ENCODE measurements at regions not wholly inside any gene's neighbourhood (a gene's known extent, or its start where the extent isn't known, plus 50 kb on each side); places are given as distances from the start of the nearest gene placed in this dataset.

DNA sequence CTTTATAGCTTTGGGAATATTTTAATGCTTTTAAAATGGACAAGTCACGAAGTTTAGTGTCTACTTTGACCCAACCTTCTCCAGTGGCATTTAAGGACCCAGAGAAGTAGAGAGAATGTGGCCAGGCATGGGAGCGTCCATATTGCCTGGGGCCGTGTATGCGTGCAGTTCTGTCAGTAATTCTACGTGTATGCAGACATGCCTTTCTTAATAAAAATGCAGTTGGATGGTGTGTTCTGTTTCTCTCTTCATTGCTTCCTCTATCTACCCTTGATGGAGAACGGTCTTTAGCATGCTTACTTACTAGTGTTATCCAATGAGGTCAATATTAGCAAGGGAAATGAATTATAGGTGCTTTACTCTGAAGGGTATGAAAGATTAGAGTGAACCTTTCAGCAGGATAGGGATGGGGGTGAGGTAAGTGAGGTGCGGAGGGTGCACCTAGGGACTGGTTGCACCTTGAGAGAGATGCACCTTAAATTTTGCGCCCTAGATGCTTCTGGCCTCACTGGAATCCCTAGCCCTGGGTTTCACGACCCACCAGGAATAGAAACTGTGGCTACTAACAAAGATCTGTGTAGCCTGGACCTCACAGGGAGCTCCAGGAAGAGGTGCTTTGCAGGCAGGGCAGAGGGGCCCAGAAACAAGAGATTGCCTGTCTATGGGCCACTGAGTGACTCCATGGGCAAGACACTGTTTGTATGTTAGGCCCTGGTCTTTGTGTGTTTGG is 194.3 kb downstream of the MYCN start:
- no peak for DNase-seq (ENCODE audit: low spot score)

DNA sequence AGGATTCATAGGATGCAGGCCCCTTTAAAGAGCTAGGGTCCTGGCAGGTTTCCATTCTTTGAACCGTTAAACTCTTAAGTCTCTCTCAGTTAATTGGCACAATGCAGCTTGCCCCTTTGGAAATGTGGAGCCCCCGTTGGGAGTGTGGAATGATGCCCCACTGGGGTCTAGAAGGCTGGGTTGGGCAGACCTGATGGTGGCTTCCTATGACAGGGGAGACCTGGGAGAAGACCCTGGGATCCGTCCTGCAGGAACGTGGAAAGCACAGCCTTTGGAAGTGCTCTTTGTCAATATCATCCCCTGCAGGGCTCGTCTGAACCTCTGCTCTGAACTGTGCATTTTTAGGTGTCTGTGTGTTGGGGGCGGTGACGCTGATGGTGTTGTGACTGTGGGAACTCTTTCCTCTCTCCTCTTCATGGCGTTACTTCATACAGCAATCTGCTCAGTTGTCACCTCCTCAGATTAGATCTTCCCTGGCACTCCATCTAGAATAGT is 190.6 kb downstream of the MYCN start:
- no peak for DNase-seq (ENCODE audit: low spot score)

DNA sequence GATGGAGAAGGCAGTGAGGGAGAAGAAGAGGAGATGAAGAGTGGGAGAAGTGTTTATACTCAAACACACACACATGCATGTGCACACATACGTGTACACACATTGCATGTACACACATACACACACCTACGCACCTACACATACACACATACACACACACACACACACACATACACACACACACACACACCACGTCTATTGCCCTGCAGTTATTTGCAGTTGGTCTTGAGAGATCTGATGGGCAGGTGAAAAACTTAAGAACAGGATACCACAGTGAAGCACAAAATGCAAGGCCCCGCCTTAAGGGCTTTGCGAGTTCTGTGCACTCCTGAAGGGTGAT is 190.2 kb downstream of the MYCN start:
- no peak for DNase-seq (ENCODE audit: low spot score)

DNA sequence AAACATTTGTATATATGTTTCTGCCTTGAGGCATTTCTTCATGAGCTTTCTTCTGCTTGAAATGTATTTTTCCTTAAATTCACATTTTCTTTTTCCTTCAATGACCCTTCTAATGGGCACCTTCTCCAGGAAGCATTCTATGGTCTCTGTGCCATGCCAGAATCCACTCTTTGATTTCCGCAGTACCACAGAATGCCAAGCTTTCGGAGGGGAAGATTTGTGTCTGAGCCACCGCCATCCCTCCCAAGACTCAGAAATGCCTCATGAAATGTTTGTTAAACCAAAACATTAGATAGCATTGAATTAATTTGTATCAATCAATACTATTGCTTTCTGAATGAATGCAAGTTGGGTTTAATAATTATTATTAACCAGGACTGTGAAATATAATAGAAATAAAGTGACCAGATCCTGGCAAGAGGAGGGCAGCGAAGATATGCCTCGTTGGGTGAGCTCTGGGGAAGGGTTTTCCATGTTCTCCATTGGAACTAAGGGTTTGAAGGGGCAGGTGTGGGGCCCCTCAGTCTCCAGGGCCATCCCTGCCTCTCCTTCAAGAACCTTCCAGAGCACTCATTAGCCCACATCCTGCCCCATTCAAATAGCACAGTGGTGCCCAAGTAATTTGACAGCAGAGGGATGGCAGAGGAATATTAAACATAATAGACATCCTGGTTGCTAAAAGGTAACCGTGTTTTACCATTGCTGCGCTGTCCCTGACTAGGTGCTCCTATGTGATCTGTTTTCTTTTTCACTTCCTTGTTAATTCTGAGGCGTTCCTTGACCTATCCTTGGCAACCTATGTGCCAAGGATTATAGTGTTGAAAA is 189.6 kb downstream of the MYCN start:
- no peak for DNase-seq (ENCODE audit: low spot score)

DNA sequence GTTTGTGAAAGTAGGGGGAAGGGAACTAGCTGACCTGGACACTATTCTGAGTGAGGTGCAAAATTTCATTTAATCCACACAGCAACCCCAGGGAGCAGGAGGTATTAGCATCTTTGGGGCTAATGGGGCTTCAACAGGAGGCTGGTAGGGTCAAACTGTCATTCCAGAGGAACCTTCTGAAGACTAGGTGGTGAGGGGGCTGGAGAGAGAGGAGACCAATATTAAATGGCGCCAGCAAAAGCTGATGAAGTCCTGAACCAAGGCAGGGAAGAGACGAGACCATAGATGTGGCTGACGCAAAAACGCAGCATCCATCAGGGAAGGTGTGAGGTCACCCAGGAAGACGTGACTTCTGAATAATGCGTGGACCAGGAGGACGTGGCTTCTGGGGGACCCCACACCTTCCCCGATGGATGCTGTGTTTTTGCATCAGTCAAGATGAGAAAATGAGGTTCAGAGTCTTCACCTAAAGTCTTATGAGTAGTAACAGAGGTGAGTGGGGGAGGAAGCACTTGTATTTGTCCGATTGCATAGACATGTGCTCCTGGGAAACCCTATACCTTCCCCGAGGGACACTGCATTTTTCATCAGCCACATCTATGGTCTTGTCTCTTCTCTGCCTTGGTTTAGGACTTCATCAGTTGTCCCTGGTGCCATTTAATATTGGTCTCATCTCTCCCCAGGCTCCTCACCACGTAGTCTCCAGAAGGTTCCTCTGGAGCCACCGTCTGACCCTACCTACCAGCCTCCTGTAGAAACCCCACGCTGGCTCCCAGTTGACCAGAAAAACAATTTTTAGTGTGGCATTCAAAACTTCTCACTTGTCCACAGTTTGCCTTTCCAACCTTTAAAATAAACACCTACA is 188.6 kb downstream of the MYCN start:
- DNase-seq (ENCODE audit: low spot score), result no peak

DNA sequence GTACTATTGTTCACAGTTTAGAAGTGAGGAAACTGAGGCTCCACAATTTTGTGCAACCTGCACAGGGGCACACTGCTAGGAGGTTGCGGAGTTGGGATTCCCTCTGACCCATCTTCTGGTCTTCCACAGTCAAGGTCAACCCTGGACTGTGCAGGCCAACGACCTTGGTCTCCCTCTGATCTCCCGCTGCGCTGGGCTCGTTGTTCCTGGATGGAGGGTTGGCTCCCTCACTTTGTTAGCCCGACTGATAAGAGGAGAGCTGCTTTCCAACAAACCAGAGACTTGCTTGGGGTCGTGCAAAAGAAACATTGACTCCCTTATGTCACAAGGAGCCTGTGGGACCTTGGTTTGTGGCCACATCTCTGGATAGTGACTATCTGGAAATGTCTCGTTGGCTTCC is 187.6 kb downstream of the MYCN start:
- no peak for DNase-seq (ENCODE audit: low spot score)

DNA sequence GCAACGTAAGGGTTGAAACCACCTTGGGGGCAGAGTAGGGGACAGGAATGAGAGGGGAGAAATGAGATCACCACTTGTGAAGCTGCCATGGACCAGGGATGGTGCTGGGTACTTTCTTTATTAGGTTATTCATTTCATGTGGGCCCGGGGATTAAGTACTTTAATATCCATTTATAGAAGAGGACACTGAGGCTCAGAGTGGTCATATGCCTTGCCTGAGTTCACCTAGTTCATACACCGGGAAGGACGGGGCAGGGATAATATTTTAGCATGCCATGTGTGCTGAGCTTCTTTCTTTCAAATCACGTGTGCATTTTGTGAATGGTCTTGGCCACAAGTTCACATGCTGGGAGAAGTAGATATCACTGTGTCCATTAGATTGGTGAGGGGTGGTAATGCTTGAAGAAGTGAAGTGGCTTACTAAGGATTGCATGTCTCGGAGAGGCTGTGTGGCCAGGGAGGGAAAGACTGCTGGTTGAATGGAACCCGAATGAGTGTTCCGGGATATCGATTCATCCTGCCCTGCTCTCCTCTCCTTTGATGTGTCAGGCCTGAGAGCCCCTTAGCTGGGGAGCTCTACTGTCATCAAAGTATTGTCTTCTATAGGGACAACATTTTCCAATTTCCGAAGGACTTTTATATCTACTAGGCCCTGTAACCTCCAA is 187.1 kb downstream of the MYCN start:
- DNase-seq (ENCODE audit: low spot score), result no peak

DNA sequence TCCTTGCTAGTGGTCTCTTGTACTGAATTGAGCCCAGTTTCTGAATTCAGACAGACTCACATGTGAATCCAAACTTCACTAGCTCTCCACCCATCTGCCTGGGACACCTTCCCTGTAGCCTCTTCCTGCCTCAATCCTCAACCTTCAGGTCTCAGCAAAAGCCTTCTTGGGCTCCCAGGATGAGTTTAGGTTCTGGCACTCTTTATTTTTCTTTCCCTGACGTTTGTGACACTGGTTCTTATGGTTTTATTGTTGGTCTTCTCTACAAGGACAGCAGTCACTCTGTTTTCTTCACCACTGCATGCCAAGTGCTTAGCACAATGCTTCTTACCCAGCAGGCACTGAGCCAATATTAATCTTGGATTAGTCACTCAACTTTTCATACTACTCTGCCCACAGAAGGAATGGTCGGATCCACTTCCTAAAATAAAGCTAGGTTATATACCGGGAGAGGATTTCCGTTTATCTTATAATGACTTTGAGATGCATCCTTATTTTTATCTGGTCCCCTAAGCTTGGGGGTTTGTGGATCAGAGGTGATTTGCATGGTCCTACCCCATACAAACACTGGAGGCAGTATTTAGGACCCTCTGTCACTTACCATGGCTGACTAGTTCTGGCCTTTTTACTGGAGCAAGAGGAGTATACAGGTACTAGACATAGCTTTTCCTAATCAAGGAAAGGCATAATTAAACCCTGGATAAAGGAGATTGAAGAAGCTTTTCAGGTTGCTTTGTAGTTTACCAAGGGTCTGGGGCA is 186.3 kb downstream of the MYCN start:
- DNase-seq (ENCODE audit: low spot score), result no peak

DNA sequence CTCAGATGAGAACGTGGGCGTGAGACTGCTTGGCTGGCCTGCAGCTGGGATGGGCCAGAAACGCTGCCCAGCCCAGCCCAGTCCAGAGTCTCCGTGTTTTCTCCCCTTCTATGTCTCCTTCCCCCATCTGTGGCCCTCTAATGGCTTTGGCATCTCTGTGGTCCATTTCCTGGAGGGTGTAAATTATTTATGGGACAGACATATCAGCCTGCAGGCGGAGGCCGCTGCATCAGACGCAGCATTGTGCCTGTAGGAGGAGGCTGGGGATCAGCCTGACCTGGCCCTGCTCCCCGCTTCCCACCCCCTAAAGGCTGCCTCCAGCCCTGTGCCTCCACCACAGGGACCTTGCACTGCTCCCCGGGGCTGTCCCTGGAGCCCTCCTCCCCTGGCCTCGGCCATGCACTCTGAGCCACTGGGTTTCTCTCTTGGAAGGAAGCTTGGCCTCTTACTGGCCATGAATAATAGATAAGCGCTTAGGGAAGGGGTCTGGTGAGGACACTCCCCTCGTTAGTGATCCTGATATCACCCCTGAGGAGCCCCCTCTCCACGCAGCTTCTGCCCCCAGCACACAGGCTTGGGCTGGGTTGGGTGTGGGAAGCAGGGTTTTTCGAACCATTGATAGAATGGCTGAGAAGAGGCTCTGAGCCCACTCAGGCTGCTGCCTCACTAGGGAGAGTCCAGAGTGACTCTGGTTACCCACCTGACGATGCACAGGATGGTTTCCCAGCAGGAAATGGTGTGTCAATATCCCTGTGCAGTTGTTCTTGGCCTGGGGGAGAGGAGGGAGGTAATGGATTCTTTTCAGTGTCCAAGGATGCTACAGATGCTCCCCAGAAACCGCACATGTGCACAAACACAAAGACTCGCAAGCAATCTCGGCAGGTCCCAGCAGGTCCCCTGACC is 185.5 kb downstream of the MYCN start:
- DNase-seq (ENCODE audit: low spot score), result no peak

DNA sequence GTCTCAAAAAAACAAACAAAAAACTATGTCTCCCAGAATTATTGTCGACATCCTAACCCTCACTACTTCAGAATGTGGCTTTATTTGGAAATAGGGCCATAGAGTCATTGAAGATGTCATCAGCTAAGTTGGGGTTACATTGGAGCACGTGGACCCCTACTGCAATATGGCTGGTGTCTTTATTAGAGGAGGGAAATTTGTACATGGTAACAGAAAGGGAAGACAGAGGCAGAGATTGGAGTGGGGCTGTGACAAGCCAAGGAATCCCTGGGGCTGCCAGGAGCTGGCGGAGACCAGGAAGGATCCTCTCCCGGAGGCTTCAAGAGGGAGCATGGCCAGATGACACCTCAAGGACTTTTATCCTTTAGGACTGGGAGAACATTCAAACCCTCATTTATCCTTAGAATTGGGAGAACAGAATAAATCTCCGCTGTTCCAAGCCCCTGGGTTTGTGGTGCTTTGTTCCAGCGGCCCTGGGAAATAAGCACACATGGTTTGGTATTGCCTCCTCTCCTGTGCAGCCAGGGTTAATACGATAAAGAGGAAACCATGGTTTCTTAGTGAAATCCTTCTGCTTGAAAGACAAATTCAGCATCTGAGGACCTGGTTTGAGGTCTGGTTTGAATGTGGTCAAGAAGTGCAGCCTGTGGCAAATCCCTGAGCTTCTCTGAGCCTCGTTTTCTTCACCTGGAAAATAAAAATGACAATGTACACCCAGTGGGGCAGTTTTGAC is 184.7 kb downstream of the MYCN start:
- DNase-seq (ENCODE audit: low spot score), result no peak

DNA sequence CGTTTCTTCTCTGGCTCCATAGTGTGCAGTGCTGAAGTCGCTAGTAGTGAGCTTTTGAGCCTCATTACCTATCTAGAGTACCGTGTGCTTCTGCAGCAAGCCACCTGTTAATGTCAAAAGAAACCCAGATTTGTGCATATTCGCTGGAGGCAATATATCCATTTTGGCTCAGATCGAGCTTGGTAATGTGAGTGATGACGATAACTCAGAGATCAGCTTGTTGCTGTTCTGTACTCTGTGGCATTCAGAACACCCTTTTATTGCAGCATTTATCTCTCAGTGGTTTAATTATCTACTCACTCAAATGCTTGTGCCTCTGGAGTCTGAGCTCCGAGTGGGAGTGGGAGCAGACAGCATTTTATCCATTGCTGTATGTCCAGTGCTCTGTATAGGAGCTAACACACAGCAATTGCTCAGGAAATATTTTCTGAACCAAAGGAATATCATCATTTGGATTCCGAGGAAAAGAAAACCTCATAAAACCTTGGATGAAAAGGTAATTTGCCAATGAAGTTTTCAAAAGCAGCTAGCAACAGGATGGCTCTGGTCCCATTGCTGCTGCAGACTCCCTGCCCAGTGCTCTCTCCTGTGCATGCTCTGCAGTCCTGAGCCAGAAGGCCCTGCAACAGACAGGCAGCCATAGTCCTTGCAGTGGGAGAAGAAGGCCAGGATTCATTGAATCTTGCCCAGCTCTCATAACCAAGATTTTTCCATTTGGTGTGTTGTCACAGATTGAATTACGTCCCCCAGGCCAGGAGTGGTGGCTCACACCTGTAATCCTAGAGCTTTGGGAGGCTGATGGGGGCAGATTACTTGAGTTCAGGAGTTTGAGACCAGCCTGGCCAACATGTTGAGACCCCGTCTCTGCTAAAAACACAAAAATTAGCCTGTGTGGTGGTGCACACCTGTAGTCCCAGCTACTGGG is 183.8 kb downstream of the MYCN start:
- DNase-seq (ENCODE audit: low spot score), result no peak

DNA sequence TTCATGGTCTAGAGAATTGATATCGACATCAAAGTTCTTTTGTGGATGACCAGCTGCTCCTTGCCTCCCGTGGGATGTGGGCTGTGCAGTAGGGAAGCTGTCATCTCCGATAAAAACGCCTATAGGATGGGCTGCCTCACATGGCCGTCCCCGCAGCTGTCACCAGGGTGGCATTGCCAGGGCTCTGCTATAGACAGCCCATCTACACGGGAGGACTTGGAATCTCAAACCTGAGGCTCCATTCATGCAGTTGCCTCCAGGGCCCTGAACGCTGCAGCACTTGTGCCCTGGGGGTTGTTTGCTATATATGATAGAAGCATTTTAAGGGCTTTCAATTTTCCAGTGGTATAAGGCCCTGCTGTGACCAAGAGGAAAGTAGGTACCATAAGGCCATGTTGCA is 183.1 kb downstream of the MYCN start:
- no peak for DNase-seq (ENCODE audit: low spot score)

DNA sequence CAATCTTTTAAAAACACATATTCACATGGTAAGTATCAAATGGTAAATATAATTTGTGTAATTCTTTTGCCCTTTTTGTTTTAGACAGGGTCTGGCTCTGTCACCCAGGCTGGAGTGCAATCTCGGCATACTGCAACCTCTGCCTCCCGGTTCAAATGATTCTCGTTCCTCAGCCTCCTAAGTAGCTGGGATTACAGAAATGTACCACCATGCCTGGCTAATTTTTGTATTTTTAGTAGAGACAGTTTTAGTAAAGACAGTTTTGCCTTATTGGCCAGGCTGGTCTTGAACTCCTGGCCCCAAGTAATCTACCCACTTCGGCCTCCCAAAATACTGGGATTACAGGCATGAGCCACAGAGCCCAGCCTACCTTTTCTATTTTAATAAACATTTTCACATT is 182.2 kb downstream of the MYCN start:
- DNase-seq (ENCODE audit: low spot score), result no peak

DNA sequence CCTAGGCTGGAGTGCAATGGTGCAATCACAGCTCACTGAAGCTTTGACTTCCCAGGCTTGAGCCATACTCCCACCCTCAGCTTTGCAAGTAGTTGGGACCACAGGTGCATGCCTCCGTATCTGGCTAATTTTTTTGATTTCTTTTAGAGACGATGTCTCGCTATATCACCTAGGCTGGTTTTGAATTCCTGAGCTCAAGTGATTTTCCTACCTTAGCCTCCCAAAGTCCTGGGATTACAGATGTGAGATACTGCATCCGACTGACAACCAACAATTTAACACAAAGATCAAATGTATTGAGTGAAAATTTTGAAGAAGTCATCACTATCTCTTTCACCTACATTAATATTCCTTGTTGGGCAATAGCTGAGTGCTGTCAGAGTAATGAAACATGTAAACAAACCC is 181.6 kb downstream of the MYCN start:
- DNase-seq (ENCODE audit: low spot score), result no peak

DNA sequence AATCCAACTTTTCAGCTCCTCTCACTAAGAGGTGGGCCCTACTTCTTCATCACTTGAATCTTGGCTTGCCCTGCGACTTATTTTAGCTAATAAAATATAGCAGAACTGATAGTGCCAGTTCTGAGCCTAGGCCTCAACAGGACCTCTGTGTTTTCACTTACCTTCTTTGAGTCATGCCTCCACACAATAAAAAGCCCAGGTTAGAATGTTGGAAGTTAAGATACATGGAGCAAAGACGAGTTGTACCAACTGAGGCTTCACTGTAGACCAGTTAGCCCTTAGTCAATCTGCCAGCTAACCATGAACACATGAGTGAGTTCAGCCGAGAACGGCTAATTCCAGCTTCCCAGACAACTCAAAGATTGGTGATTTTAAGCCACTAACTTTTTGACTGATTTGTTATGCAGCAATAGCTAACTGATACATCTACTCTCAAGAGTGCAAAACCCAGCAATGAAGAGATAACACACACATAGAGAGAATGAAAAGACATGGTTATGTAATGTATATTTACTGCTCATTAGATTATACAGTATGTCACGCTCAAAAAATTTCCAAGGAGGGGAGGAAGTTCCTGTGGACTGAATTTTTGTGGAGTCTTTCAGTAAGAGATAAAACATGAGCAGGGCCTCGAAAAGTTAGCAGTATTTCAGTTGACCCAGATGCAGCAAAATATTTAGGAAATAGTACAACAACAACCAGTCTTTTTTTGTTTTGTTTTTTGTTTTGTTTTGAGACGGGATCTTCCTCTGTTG is 181.1 kb downstream of the MYCN start:
- DNase-seq (ENCODE audit: low spot score), result no peak

DNA sequence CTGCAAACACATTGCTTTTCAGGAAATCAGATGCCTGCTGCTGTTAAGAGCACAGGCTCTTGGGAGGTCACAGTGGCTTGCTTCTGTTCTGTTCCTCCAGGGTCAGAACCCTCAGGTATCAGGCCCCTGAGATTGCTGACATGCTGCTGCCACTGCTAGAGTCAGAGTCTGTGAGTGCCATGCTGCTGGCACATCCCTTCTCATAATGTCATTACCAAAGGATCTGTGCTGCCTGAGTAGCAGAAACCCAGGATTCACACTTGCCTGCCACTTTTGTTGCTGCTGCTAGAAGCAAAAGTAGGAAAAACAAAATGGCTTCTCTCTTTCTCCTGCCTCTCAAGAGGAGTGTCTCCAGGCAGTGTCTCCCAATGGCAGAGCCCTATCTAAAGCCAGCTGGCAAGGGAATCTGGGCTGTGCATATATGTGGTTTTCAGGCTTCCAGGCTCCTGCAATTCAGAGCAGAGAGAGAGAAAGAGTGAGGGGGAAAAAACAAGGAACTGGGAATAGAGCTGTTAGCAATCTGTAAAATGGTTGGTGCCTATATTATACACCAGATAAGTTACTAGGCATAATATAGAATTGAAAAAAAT is 180.3 kb downstream of the MYCN start:
- no peak for DNase-seq (ENCODE audit: low spot score)

DNA sequence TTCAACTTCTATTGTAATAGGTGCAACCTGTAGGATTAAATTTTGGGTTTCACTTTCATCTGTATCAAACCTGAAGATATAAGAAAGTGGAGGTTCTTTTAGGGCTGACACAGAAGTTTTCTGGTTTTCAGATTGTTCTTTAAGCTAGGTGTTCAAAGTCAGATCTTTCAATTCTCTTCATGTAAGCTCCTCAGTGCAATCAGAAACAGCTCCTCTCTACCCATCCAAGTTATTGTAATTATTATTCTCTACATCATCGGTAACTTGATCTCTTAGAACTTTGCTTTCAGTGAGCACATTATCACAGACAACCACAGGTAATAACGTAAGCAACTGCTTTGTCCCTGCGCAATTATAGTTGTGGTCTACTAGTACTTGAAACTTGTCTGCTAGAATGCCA is 179.4 kb downstream of the MYCN start:
- no peak for DNase-seq (ENCODE audit: low spot score)
